IMR-90 (cell line): ENCODE measurements at regions not wholly inside any gene's neighbourhood (a gene's known extent, or its start where the extent isn't known, plus 50 kb on each side); places are given as distances from the start of the nearest gene placed in this dataset.

Experiments used
- ATAC-seq: fragments of 200-7000 bp; cut with Tn5 transposase; 2 replicates; pipeline ENCODE4 v1.9.1; 2020; ENCODE audit warnings: low read depth, mild to moderate bottlenecking, moderate library complexity
- BruUV-seq: library from RNA; stranded (reverse); fragments of 400-500 nt; replicated peaks from 2 replicates; lab custom pipeline; 2021; lab: Mats Ljungman, UMichigan
- CTCF ChIA-PET: fragments of 300-600 bp; formaldehyde crosslinking; extraction: SDS; loops from one replicate; lab custom pipeline; 2021; ENCODE audit warnings: antibody characterized with exemption; lab: Yijun Ruan, JAX
- POLR2A ChIA-PET: fragments of 300-600 bp; sonication (Branson Sonifier 250); formaldehyde crosslinking; loops from one replicate; lab custom pipeline; 2022; ENCODE audit warnings: antibody characterized with exemption; ENCODE audit not compliant: unreplicated experiment; lab: Charles Lee
- DNase-seq: peaks from one replicate; pipeline ENCODE4 v3.0.0; 2013
- H2AFZ ChIP-seq: replicated peaks from 2 replicates; pipeline ENCODE3; 2013; ENCODE audit warnings: low read length, mild to moderate bottlenecking; ENCODE audit not compliant: poor library complexity
- H2AK5ac ChIP-seq: 2 replicates; pipeline ENCODE4 v1.6.1; 2013; ENCODE audit warnings: low read depth, low read length, inconsistent platforms
- H2AK9ac ChIP-seq: replicated peaks from 2 replicates; pipeline ENCODE3; 2013; ENCODE audit warnings: mild to moderate bottlenecking, low read depth, low read length, moderate library complexity; ENCODE audit not compliant: poor library complexity
- H2BK120ac ChIP-seq: 2 replicates; pipeline ENCODE4 v1.6.1; 2013; ENCODE audit warnings: low read depth, low read length, inconsistent platforms
- H2BK15ac ChIP-seq: 3 replicates; pipeline ENCODE4 v1.6.1; 2013; ENCODE audit warnings: low read depth, low read length, inconsistent platforms
- H2BK20ac ChIP-seq: 2 replicates; pipeline ENCODE4 v1.6.1; 2013; ENCODE audit warnings: low read depth, mild to moderate bottlenecking, inconsistent platforms, low read length, moderate library complexity
- H2BK5ac ChIP-seq: 2 replicates; pipeline ENCODE4 v1.6.1; 2013; ENCODE audit warnings: mild to moderate bottlenecking, low read depth, low read length, inconsistent platforms; ENCODE audit not compliant: poor library complexity, severe bottlenecking
- H3K14ac ChIP-seq: replicated peaks from 2 replicates; pipeline ENCODE4 v1.6.1; 2013; ENCODE audit warnings: low read depth, low read length, inconsistent platforms
- H3K18ac ChIP-seq: 2 replicates; pipeline ENCODE4 v1.6.1; 2013; ENCODE audit warnings: low read depth, low read length, control low read depth
- H3K23ac ChIP-seq: 2 replicates; pipeline ENCODE4 v1.6.1; 2013; ENCODE audit warnings: low read depth, low read length, inconsistent platforms
- H3K27ac ChIP-seq: 2 replicates; pipeline ENCODE4 v1.5.1; 2013; ENCODE audit warnings: mild to moderate bottlenecking, control low read depth, low read length; ENCODE audit not compliant: insufficient read depth
- H3K27me3 ChIP-seq: 2 replicates; pipeline ENCODE4 v1.6.1; 2013; ENCODE audit warnings: low read length; ENCODE audit not compliant: control insufficient read depth, insufficient read depth
- H3K36me3 ChIP-seq: 2 replicates; pipeline ENCODE4 v1.6.1; 2013; ENCODE audit warnings: low read length, mixed read lengths; ENCODE audit not compliant: control insufficient read depth, insufficient read depth
- H3K4ac ChIP-seq: 2 replicates; pipeline ENCODE4 v1.6.1; 2013; ENCODE audit warnings: low read depth, low read length, inconsistent platforms
- H3K4me1 ChIP-seq: 2 replicates; pipeline ENCODE4 v1.6.1; 2013; ENCODE audit warnings: low read length, mixed read lengths; ENCODE audit not compliant: control insufficient read depth, insufficient read depth
- H3K4me2 ChIP-seq: 2 replicates; pipeline ENCODE4 v1.6.1; 2013; ENCODE audit warnings: low read depth, mild to moderate bottlenecking, control low read depth, low read length, moderate library complexity
- H3K4me3 ChIP-seq: 2 replicates; pipeline ENCODE4 v1.5.1; 2013; ENCODE audit warnings: low read depth, mild to moderate bottlenecking, control low read depth, low read length, moderate library complexity; ENCODE audit not compliant: insufficient read depth
- H3K56ac ChIP-seq: 2 replicates; pipeline ENCODE4 v1.6.1; 2013; ENCODE audit warnings: low read length, inconsistent platforms; ENCODE audit not compliant: insufficient read depth; ENCODE audit errors: extremely low read depth
- H3K79me1 ChIP-seq, 2 experiments: 2 replicates each; pipeline ENCODE4 v1.6.1; 2013; ENCODE audit warnings: low read length in 2 of 2, inconsistent platforms in 1 of 2, low read depth in 1 of 2
- H3K9ac ChIP-seq: 2 replicates; pipeline ENCODE4 v1.6.1; 2013; ENCODE audit warnings: low read depth, low read length, control low read depth
- H3K9me1 ChIP-seq: 2 replicates; pipeline ENCODE4 v1.6.1; 2013; ENCODE audit warnings: low read length, inconsistent platforms; ENCODE audit not compliant: insufficient read depth
- H3K9me3 ChIP-seq: 2 replicates; pipeline ENCODE4 v1.6.1; 2013; ENCODE audit warnings: low read length; ENCODE audit not compliant: control insufficient read depth, insufficient read depth
- H4K20me1 ChIP-seq: 2 replicates; pipeline ENCODE4 v1.6.1; 2013; ENCODE audit warnings: low read length, inconsistent platforms; ENCODE audit not compliant: insufficient read depth
- H4K5ac ChIP-seq: 2 replicates; pipeline ENCODE4 v1.6.1; 2013; ENCODE audit warnings: mild to moderate bottlenecking, low read depth, low read length, control low read depth
- H4K8ac ChIP-seq, 2 experiments: 2 replicates each; pipeline ENCODE4 v1.6.1; 2013; ENCODE audit warnings: low read depth in 2 of 2, low read length in 2 of 2, control low read depth in 1 of 2, inconsistent platforms in 1 of 2
- H4K91ac ChIP-seq: 2 replicates; pipeline ENCODE4 v1.6.1; 2013; ENCODE audit warnings: low read depth, low read length, inconsistent platforms; ENCODE audit not compliant: insufficient read depth
- BHLHE40 ChIP-seq: fragments of 150-350 bp; IDR thresholded peaks from 2 replicates; pipeline ENCODE4 v1.6.1; 2016; ENCODE audit warnings: mild to moderate bottlenecking, low read depth, low read length
- CEBPB ChIP-seq: IDR thresholded peaks from 2 replicates; pipeline ENCODE4 v1.6.1; 2012; ENCODE audit warnings: low read depth, low read length, improper control_type of control experiment
- CHD1 ChIP-seq: IDR thresholded peaks from 2 replicates; pipeline ENCODE4 v1.6.1; 2012; ENCODE audit warnings: low read depth, low read length, improper control_type of control experiment
- CTCF ChIP-seq: conservative IDR thresholded peaks from 2 replicates; pipeline ENCODE4 v1.5.1; 2012; ENCODE audit warnings: mild to moderate bottlenecking, low read depth, low read length, improper control_type of control experiment
- FOS ChIP-seq: fragments of 150-350 bp; IDR thresholded peaks from 2 replicates; pipeline ENCODE4 v1.6.1; 2016; ENCODE audit warnings: low read depth, low read length
- MAFK ChIP-seq: IDR thresholded peaks from 2 replicates; pipeline ENCODE4 v1.6.1; 2012; ENCODE audit warnings: low read depth, low read length, improper control_type of control experiment
- MAZ ChIP-seq: IDR thresholded peaks from 2 replicates; pipeline ENCODE4 v1.6.1; 2012; ENCODE audit warnings: low read depth, mild to moderate bottlenecking, low read length, improper control_type of control experiment, moderate library complexity, borderline replicate concordance
- MXI1 ChIP-seq: IDR thresholded peaks from 2 replicates; pipeline ENCODE4 v1.6.1; 2012; ENCODE audit warnings: low read depth, mild to moderate bottlenecking, low read length, moderate library complexity, borderline replicate concordance
- NFE2L2 ChIP-seq: fragments of 150-350 bp; IDR thresholded peaks from 2 replicates; pipeline ENCODE4 v1.6.1; 2016; ENCODE audit warnings: low read depth, mild to moderate bottlenecking, low read length
- POLR2A ChIP-seq: IDR thresholded peaks from 2 replicates; pipeline ENCODE4 v1.6.1; 2012; ENCODE audit warnings: mild to moderate bottlenecking, low read depth, low read length
- RAD21 ChIP-seq: IDR thresholded peaks from 2 replicates; pipeline ENCODE4 v1.6.1; 2012; ENCODE audit warnings: low read length, improper control_type of control experiment
- RCOR1 ChIP-seq: IDR thresholded peaks from 2 replicates; pipeline ENCODE4 v1.6.1; 2012; ENCODE audit warnings: mild to moderate bottlenecking, low read length, improper control_type of control experiment; ENCODE audit not compliant: insufficient replicate concordance
- RFX5 ChIP-seq: IDR thresholded peaks from 2 replicates; pipeline ENCODE4 v1.8.0; 2012; ENCODE audit warnings: low read depth, mild to moderate bottlenecking, low read length, moderate library complexity
- SMC3 ChIP-seq: fragments of 150-350 bp; IDR thresholded peaks from 2 replicates; pipeline ENCODE4 v1.6.1; 2016; ENCODE audit warnings: low read depth, mild to moderate bottlenecking, antibody characterized with exemption, low read length, moderate library complexity
- WGBS, 2 experiments: methylation state at CpG; one replicate each; pipeline versions ENCODE4 v1.1.5 to v1.1.7; 2013; ENCODE audit warnings: missing lambda C conversion rate in 2 of 2; ENCODE audit not compliant: insufficient read length in 1 of 2; ENCODE audit errors: extremely low coverage in 2 of 2; 5-methylcytosine and 5-hydroxymethylcytosine counted together
- dilution Hi-C: fragments of 300-500 bp; cut with HindIII; formaldehyde crosslinking; loops from one replicate; pipeline ENCODE4 v1.14.3; 2018; ENCODE audit warnings: low sequenced_read_pairs; ENCODE audit not compliant: unreplicated experiment
- in situ Hi-C: fragments of 300-500 bp; cut with MboI; formaldehyde crosslinking; loops from 3 replicates; pipeline ENCODE4 v1.14.3; 2019; ENCODE audit warnings: low sequenced_read_pairs, inconsistent platforms, mixed read lengths
- intact Hi-C: fragments of 100-400 bp; cut with micrococcal nuclease; formaldehyde crosslinking; loops from 2 replicates; pipeline ENCODE4 v1.10.0; 2022
- TF ChIP-seq, protein P1 (sequence below): fragments of 150-350 bp; IDR thresholded peaks from 2 replicates; pipeline ENCODE4 v1.6.1; 2017; ENCODE audit warnings: mild to moderate bottlenecking, antibody characterized with exemption, low read length, low read depth
- TF ChIP-seq, protein P2 (sequence below): fragments of 150-350 bp; IDR thresholded peaks from 2 replicates; pipeline ENCODE4 v1.6.1; 2016; ENCODE audit warnings: low read depth, mild to moderate bottlenecking, low read length, moderate library complexity, borderline replicate concordance

DNA sequence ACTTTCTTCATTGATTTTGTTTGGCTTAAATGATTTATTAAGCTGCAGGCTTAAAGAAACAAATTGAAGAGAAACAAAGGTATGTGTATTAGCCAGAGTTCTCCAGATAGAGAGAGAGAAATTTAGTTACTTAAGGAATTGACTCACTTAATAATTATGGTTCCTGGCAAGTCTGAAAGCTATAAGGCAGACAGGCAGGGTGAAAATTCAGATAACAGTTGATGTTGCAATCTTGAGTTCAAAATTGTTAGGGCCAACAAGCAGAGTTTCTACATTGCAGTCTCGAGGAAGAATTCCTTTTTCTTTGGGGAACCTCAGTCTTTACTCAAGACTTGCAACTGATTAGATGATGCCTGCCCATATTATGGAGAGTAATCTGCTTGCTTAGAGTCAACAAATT is 593.5 kb downstream of the ADCYAP1 start:
- Histone ChIP-seq H4K5ac (no peak overlapping the region), H3K79me1 (no peaks in the 10 kb centered on the region), H2AK9ac (no peak overlapping the region), H4K91ac (no peak overlapping the region), H3K9me1 (no peaks in the 10 kb centered on the region), H2BK20ac (no peak overlapping the region), H4K8ac (no peak overlapping the region), H2BK5ac (no peak overlapping the region), H3K18ac (no peak overlapping the region), H3K4me2 (no peak overlapping the region), H3K27ac (no peak overlapping the region), H3K23ac (no peak overlapping the region), H2BK15ac (no peak overlapping the region), H2AFZ (no peak overlapping the region), H2BK120ac (no peak overlapping the region), H3K4me1 (no peaks in the 10 kb centered on the region), H3K14ac (no peak overlapping the region), H3K36me3 (no peaks in the 10 kb centered on the region), H3K27me3 (no peaks in the 10 kb centered on the region), H3K56ac (no peak overlapping the region), H3K4me3 (no peak overlapping the region), H3K9ac (no peak overlapping the region), H3K4ac (no peak overlapping the region), H4K20me1 (no peaks in the 10 kb centered on the region), H2AK5ac (no peak overlapping the region), H3K9me3 (peaks cover 19% of the 10 kb centered on the region)
- in situ Hi-C loops, result no loop called here
- CTCF ChIA-PET, result no interaction called here
- TF ChIP-seq FOS (no peak), MAFK (no peak), MXI1 (no peak), NFE2L2 (no peak), CHD1 (no peak), RCOR1 (no peak), SMC3 (no peak), CTCF (no peak), CEBPB (no peak), BHLHE40 (no peak), RFX5 (no peak), POLR2A (no peak), RAD21 (no peak), MAZ (no peak)
- TF ChIP-seq, protein P1, sequence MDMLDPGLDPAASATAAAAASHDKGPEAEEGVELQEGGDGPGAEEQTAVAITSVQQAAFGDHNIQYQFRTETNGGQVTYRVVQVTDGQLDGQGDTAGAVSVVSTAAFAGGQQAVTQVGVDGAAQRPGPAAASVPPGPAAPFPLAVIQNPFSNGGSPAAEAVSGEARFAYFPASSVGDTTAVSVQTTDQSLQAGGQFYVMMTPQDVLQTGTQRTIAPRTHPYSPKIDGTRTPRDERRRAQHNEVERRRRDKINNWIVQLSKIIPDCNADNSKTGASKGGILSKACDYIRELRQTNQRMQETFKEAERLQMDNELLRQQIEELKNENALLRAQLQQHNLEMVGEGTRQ, result no peak
- TF ChIP-seq, protein P2, sequence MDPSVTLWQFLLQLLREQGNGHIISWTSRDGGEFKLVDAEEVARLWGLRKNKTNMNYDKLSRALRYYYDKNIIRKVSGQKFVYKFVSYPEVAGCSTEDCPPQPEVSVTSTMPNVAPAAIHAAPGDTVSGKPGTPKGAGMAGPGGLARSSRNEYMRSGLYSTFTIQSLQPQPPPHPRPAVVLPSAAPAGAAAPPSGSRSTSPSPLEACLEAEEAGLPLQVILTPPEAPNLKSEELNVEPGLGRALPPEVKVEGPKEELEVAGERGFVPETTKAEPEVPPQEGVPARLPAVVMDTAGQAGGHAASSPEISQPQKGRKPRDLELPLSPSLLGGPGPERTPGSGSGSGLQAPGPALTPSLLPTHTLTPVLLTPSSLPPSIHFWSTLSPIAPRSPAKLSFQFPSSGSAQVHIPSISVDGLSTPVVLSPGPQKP, result no peak
- POLR2A ChIA-PET, result no interaction called here
- intact Hi-C loops, result no loop called here
- no CpG with 5 or more reads among the region's 1 CpG for WGBS, 2 experiments
- no peak for ATAC-seq
- dilution Hi-C loops, result no loop called here
- BruUV-seq, result no TSS peak
- no peak for DNase-seq
